GM12878 (cell line): ENCODE measurements at regions not wholly inside any gene's neighbourhood (a gene's known extent, or its start where the extent isn't known, plus 50 kb on each side); places are given as distances from the start of the nearest gene placed in this dataset.

Experiments
- ATF7 ChIP-seq: fragments of 450-650 bp; IDR thresholded peaks from 2 replicates; pipeline ENCODE4 v1.6.1; 2016; ENCODE audit warnings: low read depth, mild to moderate bottlenecking
- BCLAF1 ChIP-seq: fragments of 450-650 bp; IDR thresholded peaks from 2 replicates; pipeline ENCODE4 v1.6.1; 2017; ENCODE audit warnings: antibody characterized with exemption, mild to moderate bottlenecking, moderate library complexity
- CHD2 ChIP-seq: IDR thresholded peaks from 2 replicates; pipeline ENCODE4 v1.6.1; 2011; ENCODE audit warnings: low read depth, low read length, improper control_type of control experiment, borderline replicate concordance
- ESRRA ChIP-seq: IDR thresholded peaks from 2 replicates; pipeline ENCODE4 v1.6.1; 2012; ENCODE audit warnings: mild to moderate bottlenecking, low read length, improper control_type of control experiment
- JUNB ChIP-seq: IDR thresholded peaks from 2 replicates; pipeline ENCODE4 v1.6.1; 2016; ENCODE audit warnings: antibody characterized with exemption, mild to moderate bottlenecking
- MYC ChIP-seq: IDR thresholded peaks from 2 replicates; pipeline ENCODE4 v1.6.1; 2011; ENCODE audit warnings: mild to moderate bottlenecking, low read length, moderate library complexity, inconsistent platforms; ENCODE audit not compliant: insufficient read depth, insufficient replicate concordance, insufficient read length, severe bottlenecking
- RFX5 ChIP-seq: IDR thresholded peaks from 2 replicates; pipeline ENCODE4 v1.6.1; 2011; ENCODE audit warnings: low read depth, low read length, improper control_type of control experiment
- TCF7 ChIP-seq: IDR thresholded peaks from 2 replicates; pipeline ENCODE4 v1.6.1; 2014; ENCODE audit warnings: antibody characterized with exemption, borderline replicate concordance
- TF ChIP-seq, protein P1 (sequence below), 3 experiments: IDR thresholded peaks in 2 of 3; conservative IDR thresholded peaks in 1 of 3; 2 replicates each; pipeline ENCODE4 v1.5.1; 2011; ENCODE audit warnings: low read depth in 3 of 3, low read length in 3 of 3, mild to moderate bottlenecking in 3 of 3, control low read depth in 2 of 3, moderate library complexity in 2 of 3, inconsistent platforms in 1 of 3, mixed read lengths in 1 of 3; ENCODE audit not compliant: control insufficient read depth in 2 of 3, insufficient read depth in 1 of 3; ENCODE audit errors: extremely low read depth in 1 of 3
- TF ChIP-seq, protein P2 (sequence below): IDR thresholded peaks from 2 replicates; pipeline ENCODE4 v1.6.1; 2012; ENCODE audit warnings: low read depth, low read length, improper control_type of control experiment

- TF ChIP-seq, protein P1, sequence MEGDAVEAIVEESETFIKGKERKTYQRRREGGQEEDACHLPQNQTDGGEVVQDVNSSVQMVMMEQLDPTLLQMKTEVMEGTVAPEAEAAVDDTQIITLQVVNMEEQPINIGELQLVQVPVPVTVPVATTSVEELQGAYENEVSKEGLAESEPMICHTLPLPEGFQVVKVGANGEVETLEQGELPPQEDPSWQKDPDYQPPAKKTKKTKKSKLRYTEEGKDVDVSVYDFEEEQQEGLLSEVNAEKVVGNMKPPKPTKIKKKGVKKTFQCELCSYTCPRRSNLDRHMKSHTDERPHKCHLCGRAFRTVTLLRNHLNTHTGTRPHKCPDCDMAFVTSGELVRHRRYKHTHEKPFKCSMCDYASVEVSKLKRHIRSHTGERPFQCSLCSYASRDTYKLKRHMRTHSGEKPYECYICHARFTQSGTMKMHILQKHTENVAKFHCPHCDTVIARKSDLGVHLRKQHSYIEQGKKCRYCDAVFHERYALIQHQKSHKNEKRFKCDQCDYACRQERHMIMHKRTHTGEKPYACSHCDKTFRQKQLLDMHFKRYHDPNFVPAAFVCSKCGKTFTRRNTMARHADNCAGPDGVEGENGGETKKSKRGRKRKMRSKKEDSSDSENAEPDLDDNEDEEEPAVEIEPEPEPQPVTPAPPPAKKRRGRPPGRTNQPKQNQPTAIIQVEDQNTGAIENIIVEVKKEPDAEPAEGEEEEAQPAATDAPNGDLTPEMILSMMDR (IDR thresholded peaks at IDR 0.05 in 2 of 3, conservative IDR thresholded peaks at IDR 0.05 in 1 of 3; ENCODE audit: control insufficient read depth in 2 of 3, extremely low read depth in 1 of 3, insufficient read depth in 1 of 3, low read depth in 3 of 3, low read length in 3 of 3): no peak
- TF ChIP-seq ESRRA (no peak), BCLAF1 (no peak), RFX5 (no peak), CHD2 (no peak), TCF7 (no peak), ATF7 (no peak), MYC (no peak), JUNB (no peak)
- TF ChIP-seq, protein P2, sequence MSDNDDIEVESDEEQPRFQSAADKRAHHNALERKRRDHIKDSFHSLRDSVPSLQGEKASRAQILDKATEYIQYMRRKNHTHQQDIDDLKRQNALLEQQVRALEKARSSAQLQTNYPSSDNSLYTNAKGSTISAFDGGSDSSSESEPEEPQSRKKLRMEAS: no peak
Observed at GRCh38 chr5:90128551-90128950, 281.0 kb downstream of the CETN3 start.
